Transverse colon (tissue), 4 donors: ENCODE measurements at regions not wholly inside any gene's neighbourhood (a gene's known extent, or its start where the extent isn't known, plus 50 kb on each side); places are given as distances from the start of the nearest gene placed in this dataset.

ENCODE experiments used
- DNase-seq: peaks from one replicate; pipeline ENCODE4 v3.0.0-alpha.2; 2019
- H3K27ac ChIP-seq, 4 donors: fragments of 200-600 bp; sonication (generic); 2 replicates each; pipeline ENCODE4 v1.5.1; 2016 to 2018; ENCODE audit warnings: inconsistent platforms in 4 of 4
- H3K27me3 ChIP-seq: fragments of 200-600 bp; sonication (generic); 2 replicates; pipeline ENCODE4 v1.5.1; 2017; ENCODE audit warnings: inconsistent platforms
- H3K36me3 ChIP-seq, 4 donors: fragments of 200-600 bp; sonication (generic); 2 replicates each; pipeline ENCODE4 v1.5.1; 2017 to 2019; ENCODE audit warnings: inconsistent platforms in 4 of 4
- H3K4me1 ChIP-seq, 4 donors: fragments of 200-600 bp; sonication (generic); 2 replicates each; pipeline ENCODE4 v1.5.1; 2017 to 2020; ENCODE audit warnings: inconsistent platforms in 4 of 4
- H3K4me3 ChIP-seq, 4 donors: fragments of 200-600 bp; sonication (generic); 1 replicate in 1 of 4; 2 replicates in 3 of 4; pipeline versions ENCODE4 v1.5.1 to v1.6.1; 2017 to 2019; ENCODE audit warnings: inconsistent platforms in 4 of 4
- H3K9me3 ChIP-seq, 2 donors: fragments of 200-600 bp; sonication (generic); 2 replicates each; pipeline ENCODE4 v1.5.1; 2017 to 2019; ENCODE audit warnings: inconsistent platforms in 2 of 2
- EP300 ChIP-seq: sonication (generic); formaldehyde crosslinking; IDR thresholded peaks from one replicate; pipeline ENCODE4 v1.6.1; 2017; ENCODE audit warnings: antibody characterized with exemption, low read depth
- POLR2A ChIP-seq: fragments of 450-650 bp; IDR thresholded peaks from one replicate; pipeline ENCODE4 v1.6.1; 2016; ENCODE audit warnings: antibody characterized with exemption, mild to moderate bottlenecking, moderate library complexity
- POLR2AphosphoS5 ChIP-seq, 3 donors: sonication (generic); formaldehyde crosslinking; IDR thresholded peaks; one replicate each; pipeline ENCODE4 v1.6.1; 2016; ENCODE audit warnings: antibody characterized with exemption in 3 of 3
- WGBS, 2 donors: methylation state at CpG; one replicate each; pipeline ENCODE4 v1.1.5; 2018; ENCODE audit warnings: low coverage in 1 of 2; 5-methylcytosine and 5-hydroxymethylcytosine counted together
- in situ Hi-C, 4 donors: fragments of 200-750 bp; cut with MboI; loops; one replicate each; pipeline versions ENCODE4 v1.15.0 to v1.15.1; 2017; ENCODE audit warnings: low sequenced_read_pairs in 3 of 4, low pct_ligation_motif_present in 1 of 4, low pct_unique_long_range_greater_than_20kb in 1 of 4
- intact Hi-C: fragments of 100-400 bp; cut with DNase I; formaldehyde crosslinking; loops from one replicate; pipeline ENCODE4 v1.15.1; 2023; ENCODE audit warnings: low total_unique reads
- TF ChIP-seq, protein P1 (sequence below), 5 experiments: fragments of 200-600 bp in 3 of 5; fragments of 450-650 bp in 2 of 5; sonication (generic) in 3 of 5; IDR thresholded peaks; 1 replicate in 2 of 5; 2 replicates in 3 of 5; pipeline ENCODE4 v1.5.1; 2016 to 2017; ENCODE audit warnings: antibody characterized with exemption in 5 of 5, inconsistent platforms in 3 of 5, mild to moderate bottlenecking in 2 of 5, moderate library complexity in 1 of 5

DNA sequence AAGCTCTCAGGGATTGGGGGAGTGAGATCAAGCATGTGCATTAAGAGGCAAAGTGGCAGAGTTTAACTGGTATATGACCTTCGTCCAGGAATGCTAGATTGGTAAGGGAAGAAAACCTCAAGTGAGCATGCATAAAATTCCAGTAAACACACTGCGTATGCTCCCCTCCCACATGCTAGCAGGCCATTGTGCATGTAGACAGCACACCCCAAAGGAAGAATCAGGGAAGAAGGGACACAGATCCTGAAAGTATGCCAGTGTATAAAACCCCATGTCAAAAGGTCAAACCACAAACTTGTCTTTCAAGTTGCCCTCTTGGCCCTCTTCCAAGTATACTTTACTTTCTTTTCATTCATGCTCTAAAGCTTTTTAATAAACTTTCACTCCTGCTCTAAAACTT lies 405.2 kb upstream of the CNKSR2 start:
- Histone ChIP-seq H3K36me3 (no peaks in the 10 kb centered on the region), H3K4me3 (no peak overlapping the region), H3K9me3 (no peaks in the 10 kb centered on the region), H3K4me1 (no peaks in the 10 kb centered on the region), H3K27me3 (no peaks in the 10 kb centered on the region), H3K27ac (no peak overlapping the region)
- in situ Hi-C loops = no loop called here
- 46% methylated on average over 2 of the region's 2 CpGs; no CpG with 5 or more reads in 1 of the 2 donors for WGBS, 2 donors
- intact Hi-C loops = no loop called here
- TF ChIP-seq POLR2AphosphoS5 (IDR thresholded peaks at IDR 0.05) (no peak), EP300 (no peak), POLR2A (no peak)
- TF ChIP-seq, protein P1, sequence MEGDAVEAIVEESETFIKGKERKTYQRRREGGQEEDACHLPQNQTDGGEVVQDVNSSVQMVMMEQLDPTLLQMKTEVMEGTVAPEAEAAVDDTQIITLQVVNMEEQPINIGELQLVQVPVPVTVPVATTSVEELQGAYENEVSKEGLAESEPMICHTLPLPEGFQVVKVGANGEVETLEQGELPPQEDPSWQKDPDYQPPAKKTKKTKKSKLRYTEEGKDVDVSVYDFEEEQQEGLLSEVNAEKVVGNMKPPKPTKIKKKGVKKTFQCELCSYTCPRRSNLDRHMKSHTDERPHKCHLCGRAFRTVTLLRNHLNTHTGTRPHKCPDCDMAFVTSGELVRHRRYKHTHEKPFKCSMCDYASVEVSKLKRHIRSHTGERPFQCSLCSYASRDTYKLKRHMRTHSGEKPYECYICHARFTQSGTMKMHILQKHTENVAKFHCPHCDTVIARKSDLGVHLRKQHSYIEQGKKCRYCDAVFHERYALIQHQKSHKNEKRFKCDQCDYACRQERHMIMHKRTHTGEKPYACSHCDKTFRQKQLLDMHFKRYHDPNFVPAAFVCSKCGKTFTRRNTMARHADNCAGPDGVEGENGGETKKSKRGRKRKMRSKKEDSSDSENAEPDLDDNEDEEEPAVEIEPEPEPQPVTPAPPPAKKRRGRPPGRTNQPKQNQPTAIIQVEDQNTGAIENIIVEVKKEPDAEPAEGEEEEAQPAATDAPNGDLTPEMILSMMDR (IDR thresholded peaks at IDR 0.05) = no peak
- DNase-seq = no peak

DNA sequence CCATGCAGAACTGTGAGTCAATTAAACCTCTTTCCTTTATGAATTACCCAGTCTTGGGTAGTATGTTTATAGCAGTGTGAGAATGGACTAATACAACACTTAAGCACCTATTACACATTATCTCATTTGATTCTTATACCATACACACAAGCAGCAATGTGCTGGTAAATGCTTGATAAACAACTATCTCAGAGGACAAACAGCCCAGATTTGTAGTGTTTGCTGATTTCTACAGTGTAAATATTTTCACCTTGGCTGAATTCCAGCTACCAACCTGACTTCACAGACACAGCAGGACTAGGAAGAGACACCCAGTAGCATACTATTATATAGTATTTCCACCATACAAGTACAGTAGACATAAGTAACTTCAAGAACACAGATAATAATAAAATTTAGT lies 406.5 kb upstream of the CNKSR2 start:
- in situ Hi-C loops (no loop called here), intact Hi-C loops (no loop called here)
- Histone ChIP-seq H3K9me3 (no peaks in the 10 kb centered on the region), H3K4me3 (no peak overlapping the region), H3K4me1 (no peaks in the 10 kb centered on the region), H3K36me3 (no peaks in the 10 kb centered on the region), H3K27ac (no peak overlapping the region), H3K27me3 (no peaks in the 10 kb centered on the region)
- DNase-seq = no peak
- TF ChIP-seq EP300 = no peak
- TF ChIP-seq, protein P1 (IDR thresholded peaks at IDR 0.05) = no peak
- no peak for TF ChIP-seq POLR2A
- TF ChIP-seq POLR2AphosphoS5 (IDR thresholded peaks at IDR 0.05) = no peak

DNA sequence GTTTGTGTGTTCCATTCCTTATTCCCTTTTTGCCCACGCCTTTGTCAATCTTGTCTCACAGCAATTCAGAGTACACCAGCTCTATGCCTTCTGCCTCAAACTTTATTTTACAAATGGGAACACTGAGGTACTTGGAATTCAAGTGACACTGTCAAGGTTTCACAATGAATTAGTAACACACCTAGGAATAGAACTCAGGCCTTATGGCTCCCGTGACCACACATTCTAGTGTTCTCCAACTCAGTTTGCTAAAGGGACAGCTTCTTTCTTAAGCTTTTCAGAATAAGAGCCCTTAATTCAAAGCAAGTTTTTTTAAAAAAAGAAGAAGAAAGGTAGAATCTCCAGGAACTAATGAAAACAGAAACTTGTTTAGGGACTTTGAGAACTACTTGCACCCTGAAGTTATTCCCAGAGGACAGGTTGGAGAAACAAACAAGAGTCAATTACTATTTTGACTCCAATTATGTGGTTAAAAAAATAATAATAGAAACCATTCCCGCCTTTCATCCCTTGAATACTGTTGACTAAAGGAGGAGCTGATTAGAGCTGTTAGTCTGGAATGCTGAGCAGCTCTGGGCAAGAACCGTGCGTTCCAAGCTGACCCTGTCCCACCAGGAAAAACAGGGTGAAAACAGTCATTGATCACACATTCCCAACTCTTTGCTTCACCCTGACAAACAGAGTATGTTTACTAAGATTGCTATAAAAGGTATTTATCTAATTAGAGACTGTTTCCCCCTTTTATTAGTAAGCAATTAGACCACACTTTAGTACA lies 408.8 kb upstream of the CNKSR2 start:
- no peak overlapping the region for H3K4me3 ChIP-seq
- no peaks in the 10 kb centered on the region for H3K27me3 ChIP-seq
- H3K4me1 ChIP-seq = no peaks in the 10 kb centered on the region
- intact Hi-C loops (no loop called here), in situ Hi-C loops (no loop called here)
- no peak for DNase-seq
- H3K27ac ChIP-seq = no peak overlapping the region
- no peaks in the 10 kb centered on the region for H3K9me3 ChIP-seq
- TF ChIP-seq EP300 (no peak), POLR2A (no peak), POLR2AphosphoS5 (IDR thresholded peaks at IDR 0.05) (no peak)
- TF ChIP-seq, protein P1 (IDR thresholded peaks at IDR 0.05) = no peak
- H3K36me3 ChIP-seq = no peaks in the 10 kb centered on the region
- WGBS, 2 donors = 49 to 50% methylated on average over 1 to 5 of the region's 5 CpGs

- Histone ChIP-seq H3K4me3 (no peak overlapping the region), H3K4me1 (no peaks in the 10 kb centered on the region), H3K27me3 (no peaks in the 10 kb centered on the region), H3K27ac (no peak overlapping the region), H3K9me3 (no peaks in the 10 kb centered on the region), H3K36me3 (no peaks in the 10 kb centered on the region)
- intact Hi-C loops (no loop called here), in situ Hi-C loops (no loop called here)
- 68% methylated on average over 3 of the region's 3 CpGs; no CpG with 5 or more reads in 1 of the 2 donors for WGBS, 2 donors
- TF ChIP-seq, protein P1 (IDR thresholded peaks at IDR 0.05) = no peak
- TF ChIP-seq POLR2A (no peak), EP300 (no peak), POLR2AphosphoS5 (IDR thresholded peaks at IDR 0.05) (no peak)
- no peak for DNase-seq
Observed at GRCh38 chrX:20954014-20954413, 420.2 kb upstream of the CNKSR2 start.
